ENCODE measurements at regions not wholly inside any gene's neighbourhood (a gene's known extent, or its start where the extent isn't known, plus 50 kb on each side); places are given as distances from the start of the nearest gene placed in this dataset.

DNA sequence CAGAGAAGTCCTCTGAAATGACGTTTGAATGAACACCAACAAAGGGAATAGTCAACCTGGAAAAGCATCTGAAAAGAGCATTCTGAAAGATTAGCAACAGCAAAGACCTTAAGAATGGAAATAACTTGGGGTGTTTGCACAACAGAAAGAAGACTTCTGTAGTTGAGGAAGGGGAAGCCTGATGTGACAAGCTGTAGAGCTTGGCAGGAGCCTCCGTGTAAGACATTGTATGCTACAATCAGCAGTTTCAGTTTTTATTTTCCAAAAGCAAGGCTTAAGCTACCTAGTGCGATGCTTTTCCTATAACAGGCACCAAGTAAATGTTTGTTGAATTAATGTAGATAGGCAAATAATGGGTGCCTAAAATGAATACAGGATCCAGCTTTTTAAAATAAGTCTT is 484.0 kb downstream of the SPRY1 start:
- H3K4me3 ChIP-seq, result no peak overlapping the region
- intact Hi-C loops (cut with DNase I), result no loop called here
- H3K27me3 ChIP-seq, result no peaks in the 10 kb centered on the region
- H3K27ac ChIP-seq, result no peak overlapping the region
- ATAC-seq (peak in 1 of 4 donors; percentile 35), DNase-seq (no peak)
- WGBS (ENCODE audit: insufficient coverage, low coverage, low lambda C conversion rate, missing lambda C conversion rate), result 20% methylated on average over 3 of the region's 3 CpGs
- no peak for TF ChIP-seq POLR2A (IDR thresholded peaks at IDR 0.05)
- TF ChIP-seq, protein P1, sequence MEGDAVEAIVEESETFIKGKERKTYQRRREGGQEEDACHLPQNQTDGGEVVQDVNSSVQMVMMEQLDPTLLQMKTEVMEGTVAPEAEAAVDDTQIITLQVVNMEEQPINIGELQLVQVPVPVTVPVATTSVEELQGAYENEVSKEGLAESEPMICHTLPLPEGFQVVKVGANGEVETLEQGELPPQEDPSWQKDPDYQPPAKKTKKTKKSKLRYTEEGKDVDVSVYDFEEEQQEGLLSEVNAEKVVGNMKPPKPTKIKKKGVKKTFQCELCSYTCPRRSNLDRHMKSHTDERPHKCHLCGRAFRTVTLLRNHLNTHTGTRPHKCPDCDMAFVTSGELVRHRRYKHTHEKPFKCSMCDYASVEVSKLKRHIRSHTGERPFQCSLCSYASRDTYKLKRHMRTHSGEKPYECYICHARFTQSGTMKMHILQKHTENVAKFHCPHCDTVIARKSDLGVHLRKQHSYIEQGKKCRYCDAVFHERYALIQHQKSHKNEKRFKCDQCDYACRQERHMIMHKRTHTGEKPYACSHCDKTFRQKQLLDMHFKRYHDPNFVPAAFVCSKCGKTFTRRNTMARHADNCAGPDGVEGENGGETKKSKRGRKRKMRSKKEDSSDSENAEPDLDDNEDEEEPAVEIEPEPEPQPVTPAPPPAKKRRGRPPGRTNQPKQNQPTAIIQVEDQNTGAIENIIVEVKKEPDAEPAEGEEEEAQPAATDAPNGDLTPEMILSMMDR (IDR thresholded peaks at IDR 0.05), result no peak
- no peaks in the 10 kb centered on the region for H3K4me1 ChIP-seq
- no peaks in the 10 kb centered on the region for H3K36me3 ChIP-seq
- H3K9me3 ChIP-seq, result no peaks in the 10 kb centered on the region

DNA sequence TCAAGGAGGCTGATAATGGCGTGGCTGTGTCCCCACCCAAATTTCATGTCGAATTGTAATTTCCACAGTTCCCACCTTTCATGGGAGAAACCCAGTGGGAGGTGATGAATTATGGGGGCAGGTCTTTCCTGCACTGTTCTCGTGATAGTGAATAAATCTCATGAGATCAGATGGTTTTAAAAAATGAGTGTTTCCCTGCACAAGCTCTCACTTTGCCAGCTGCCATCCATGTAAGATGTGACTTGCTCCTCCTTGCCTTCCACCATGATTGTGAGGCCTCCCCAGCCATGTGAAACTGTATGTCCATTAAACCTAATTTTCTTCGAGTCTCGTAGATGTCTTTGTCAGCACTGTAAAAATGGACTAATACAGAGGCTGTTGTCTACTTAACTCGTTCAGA is 488.3 kb downstream of the SPRY1 start:
- 61% methylated on average over 6 of the region's 6 CpGs for WGBS (ENCODE audit: insufficient coverage, low coverage, low lambda C conversion rate, missing lambda C conversion rate)
- intact Hi-C loops (cut with DNase I), result no loop called here

DNA sequence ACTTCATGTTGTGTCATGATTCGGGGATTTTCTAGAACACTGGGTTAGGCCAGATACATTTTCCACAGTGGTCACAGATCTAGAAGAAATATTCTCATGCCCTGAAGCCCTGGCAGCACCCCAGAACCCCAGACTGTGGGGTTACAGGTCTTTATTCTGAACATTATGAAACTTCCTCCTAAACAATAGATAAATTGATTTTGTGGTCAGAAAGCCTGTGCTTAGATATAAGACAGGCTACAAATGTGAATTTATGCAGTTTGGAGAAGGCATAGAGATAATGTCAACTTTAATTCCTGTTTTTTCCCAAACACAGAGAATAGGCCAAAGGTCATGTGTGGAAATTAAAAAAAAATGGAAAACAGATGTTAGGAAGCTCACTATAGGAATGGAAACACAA is 492.9 kb downstream of the SPRY1 start:
- peak in 3 of 4 donors; percentile 20 to 47 (median 29) for ATAC-seq
- no peak overlapping the region for H3K4me3 ChIP-seq
- TF ChIP-seq, protein P1 (IDR thresholded peaks at IDR 0.05), result no peak
- no peak for TF ChIP-seq POLR2A (IDR thresholded peaks at IDR 0.05)
- H3K27me3 ChIP-seq, result no peaks in the 10 kb centered on the region
- no peaks in the 10 kb centered on the region for H3K36me3 ChIP-seq
- no peaks in the 10 kb centered on the region for H3K9me3 ChIP-seq
- intact Hi-C loops (cut with DNase I), result no loop called here
- no peaks in the 10 kb centered on the region for H3K4me1 ChIP-seq
- DNase-seq, result no peak
- WGBS (ENCODE audit: insufficient coverage, low coverage, low lambda C conversion rate, missing lambda C conversion rate), result 37% methylated on average over 1 of the region's 1 CpG
- H3K27ac ChIP-seq, result no peak overlapping the region

More for the DNA sequence above, 488.3 kb downstream of the SPRY1 start:
- no peak for DNase-seq
- no peak for ATAC-seq
- TF ChIP-seq POLR2A (IDR thresholded peaks at IDR 0.05), result no peak
- TF ChIP-seq, protein P1 (IDR thresholded peaks at IDR 0.05), result no peak
- H3K27me3 ChIP-seq, result no peaks in the 10 kb centered on the region
- no peaks in the 10 kb centered on the region for H3K36me3 ChIP-seq
- no peak overlapping the region for H3K4me3 ChIP-seq
- no peaks in the 10 kb centered on the region for H3K9me3 ChIP-seq
- no peak overlapping the region for H3K27ac ChIP-seq
- H3K4me1 ChIP-seq, result no peaks in the 10 kb centered on the region

DNA sequence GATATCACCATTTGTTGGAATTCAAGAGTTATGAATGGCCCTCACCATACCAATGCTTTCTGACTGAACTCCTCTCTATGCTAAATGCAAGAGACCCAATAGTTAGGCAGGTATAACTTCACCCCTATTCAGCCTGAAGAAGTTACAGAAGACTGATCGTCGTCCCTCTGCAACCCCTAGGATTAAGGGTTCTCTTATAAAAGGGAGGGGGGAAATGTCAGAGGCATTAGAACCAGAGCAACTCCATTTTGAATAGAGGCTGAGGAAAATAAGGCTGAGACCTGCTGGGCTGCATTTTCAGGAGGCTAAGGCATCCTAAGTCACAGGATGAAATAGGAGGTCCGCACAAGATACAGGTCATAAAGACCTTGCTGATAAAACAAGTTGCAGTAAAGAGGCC is 494.3 kb downstream of the SPRY1 start:
- no peak for ATAC-seq
- Histone ChIP-seq H3K4me1 (no peaks in the 10 kb centered on the region), H3K9me3 (no peaks in the 10 kb centered on the region), H3K27me3 (no peaks in the 10 kb centered on the region), H3K4me3 (no peak overlapping the region), H3K27ac (no peak overlapping the region), H3K36me3 (no peaks in the 10 kb centered on the region)
- 75% methylated on average over 3 of the region's 3 CpGs for WGBS (ENCODE audit: insufficient coverage, low coverage, low lambda C conversion rate, missing lambda C conversion rate)
- intact Hi-C loops (cut with DNase I), result no loop called here
- DNase-seq, result no peak
- TF ChIP-seq, protein P1 (IDR thresholded peaks at IDR 0.05), result no peak
- TF ChIP-seq POLR2A (IDR thresholded peaks at IDR 0.05), result no peak

DNA sequence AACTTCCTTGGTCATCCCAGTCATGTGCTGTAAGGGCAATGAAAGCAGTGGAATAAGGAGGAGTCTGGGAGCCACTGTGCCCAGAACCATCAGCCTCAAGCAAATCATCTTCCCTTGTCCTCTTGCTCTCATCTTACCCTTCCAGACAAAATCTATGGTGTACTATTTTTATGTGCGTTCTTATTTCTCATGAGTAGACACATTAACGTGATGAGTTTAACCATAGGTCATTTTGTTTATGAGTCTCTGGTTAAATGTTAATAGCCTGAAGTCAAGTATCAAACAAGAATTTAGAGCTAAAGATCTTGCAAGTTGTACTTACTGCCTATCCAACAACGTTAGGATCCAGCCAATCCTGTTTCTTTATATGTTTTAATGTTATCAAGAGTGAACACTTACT is 495.3 kb downstream of the SPRY1 start:
- no peak for TF ChIP-seq POLR2A (IDR thresholded peaks at IDR 0.05)
- TF ChIP-seq, protein P1 (IDR thresholded peaks at IDR 0.05), result no peak
- Histone ChIP-seq H3K27ac (no peak overlapping the region), H3K4me3 (no peak overlapping the region), H3K4me1 (no peaks in the 10 kb centered on the region), H3K9me3 (no peaks in the 10 kb centered on the region), H3K27me3 (no peaks in the 10 kb centered on the region), H3K36me3 (no peaks in the 10 kb centered on the region)
- WGBS (ENCODE audit: insufficient coverage, low coverage, low lambda C conversion rate, missing lambda C conversion rate), result 54% methylated on average over 3 of the region's 3 CpGs
- intact Hi-C loops (cut with DNase I), result no loop called here
- DNase-seq, result no peak
- ATAC-seq, result no peak
